ENCODE measurements at regions not wholly inside any gene's neighbourhood (a gene's known extent, or its start where the extent isn't known, plus 50 kb on each side); places are given as distances from the start of the nearest gene placed in this dataset.

DNA sequence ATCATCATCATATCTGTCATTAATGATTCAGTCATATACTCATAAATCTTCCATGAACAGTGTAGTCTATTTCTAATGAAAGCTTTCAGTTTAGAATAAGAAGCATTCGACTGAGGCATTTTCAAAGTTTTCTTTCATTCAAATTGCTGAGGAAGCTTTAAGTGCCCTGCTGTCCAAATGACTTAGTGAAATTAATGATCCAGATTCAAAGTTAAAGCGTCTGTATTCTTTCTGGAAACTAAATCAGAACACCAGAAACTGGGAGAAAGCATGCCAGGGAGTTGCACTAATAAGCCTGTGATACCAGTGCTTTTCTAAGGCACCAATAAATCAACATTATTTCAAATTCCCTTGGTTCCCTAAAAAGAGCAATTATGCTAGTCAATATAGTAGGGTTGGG is 367.8 kb upstream of the ANO5 start:
- DNase-seq (ENCODE audit: low spot score) = no peak

DNA sequence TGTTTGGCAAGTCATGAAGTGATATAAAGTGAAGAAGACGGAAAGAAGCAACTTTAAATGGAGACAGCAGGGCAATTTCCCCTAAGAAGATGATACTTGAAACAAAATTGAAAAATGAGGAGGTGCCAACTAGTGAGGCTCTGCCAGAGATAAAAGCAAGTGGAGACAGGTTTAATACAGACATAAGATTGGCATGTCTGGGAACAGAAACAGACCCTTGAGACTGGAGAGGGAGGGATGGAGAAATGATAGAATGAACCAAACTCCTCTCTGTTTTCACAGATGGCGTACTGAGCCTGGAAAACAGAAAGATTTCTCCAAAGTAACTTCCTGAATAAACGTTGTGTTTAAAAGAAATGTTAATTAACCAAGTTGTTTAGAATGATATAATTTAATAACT is 354.5 kb upstream of the ANO5 start:
- DNase-seq (ENCODE audit: low spot score) = no peak

DNA sequence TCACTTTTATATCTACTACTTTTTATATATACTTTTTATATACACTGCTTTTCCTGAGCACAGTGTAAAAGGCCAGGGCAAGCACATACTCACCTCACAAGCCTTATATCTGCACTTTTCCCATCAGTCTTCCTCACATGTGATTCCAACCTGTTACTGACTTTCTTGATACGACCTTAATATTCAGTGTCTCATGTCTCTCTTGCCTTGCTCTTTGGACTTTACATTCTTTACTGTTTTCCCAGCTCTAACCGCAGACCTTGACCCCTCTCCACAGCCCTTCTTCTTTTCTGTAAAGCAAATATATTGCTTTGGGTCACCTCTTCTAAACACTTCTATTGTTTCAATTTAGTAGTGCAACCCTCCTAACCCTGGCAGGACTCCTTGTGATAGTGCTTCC is 353.1 kb upstream of the ANO5 start:
- no peak for DNase-seq (ENCODE audit: low spot score)

DNA sequence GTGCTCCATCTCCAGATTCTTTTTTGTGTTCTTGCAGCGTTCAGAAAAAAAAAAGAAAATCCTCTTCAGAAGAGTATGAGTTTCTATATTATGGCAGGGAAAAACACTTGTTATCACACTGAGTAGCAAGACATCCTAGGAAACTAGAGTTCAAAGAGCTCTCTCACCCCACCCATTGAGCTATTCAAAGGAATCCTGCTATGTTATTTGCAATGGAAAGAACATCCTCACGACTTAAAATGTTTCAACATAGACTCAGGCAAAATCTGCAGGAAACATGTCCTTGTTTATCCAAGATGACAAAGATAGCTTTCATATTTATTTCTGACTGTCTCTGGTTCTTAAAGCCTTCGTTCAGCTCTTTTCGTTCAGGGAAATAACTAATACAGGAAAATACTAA is 331.6 kb upstream of the ANO5 start:
- DNase-seq (ENCODE audit: low spot score) = no peak

DNA sequence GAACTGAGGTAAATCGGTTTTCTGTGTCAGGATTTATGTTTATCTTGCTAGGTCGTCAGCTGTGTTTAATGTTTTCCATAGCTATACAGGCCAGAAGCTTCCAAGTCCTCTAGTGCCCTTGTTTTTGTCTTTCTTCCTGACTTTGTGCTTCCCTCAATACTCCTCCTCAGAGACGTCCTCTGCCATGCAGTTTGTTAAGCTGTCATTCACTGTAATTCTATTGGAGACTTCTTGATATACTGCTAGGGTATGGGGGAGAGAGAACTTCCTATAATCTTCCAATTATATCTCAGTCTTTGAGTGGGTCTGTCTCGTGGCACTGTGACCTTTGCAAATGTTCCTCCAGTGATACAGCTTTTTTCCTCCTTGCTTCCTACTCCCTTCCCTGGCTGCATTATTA is 327.3 kb upstream of the ANO5 start:
- DNase-seq (ENCODE audit: low spot score) = no peak

DNA sequence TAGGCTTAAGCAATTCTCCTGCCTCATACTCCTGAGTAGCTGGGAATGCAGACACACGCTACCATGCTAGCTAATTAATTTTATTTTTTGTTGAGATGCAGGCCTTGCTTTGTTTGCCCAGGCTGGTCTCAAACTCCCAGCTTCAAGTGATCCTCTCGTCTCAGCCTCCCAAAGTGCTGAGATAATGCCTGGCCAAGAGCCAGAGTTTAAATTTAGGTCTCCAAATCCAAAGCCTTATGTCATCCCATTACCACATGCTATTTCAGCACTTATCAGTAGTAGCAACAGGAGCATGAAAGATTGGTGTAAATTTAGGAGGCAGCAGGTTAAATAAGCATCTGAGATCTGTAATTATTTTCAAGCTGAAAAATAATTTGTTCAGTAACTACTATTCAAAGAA is 326.1 kb upstream of the ANO5 start:
- peak; percentile 7 for DNase-seq (ENCODE audit: low spot score)

DNA sequence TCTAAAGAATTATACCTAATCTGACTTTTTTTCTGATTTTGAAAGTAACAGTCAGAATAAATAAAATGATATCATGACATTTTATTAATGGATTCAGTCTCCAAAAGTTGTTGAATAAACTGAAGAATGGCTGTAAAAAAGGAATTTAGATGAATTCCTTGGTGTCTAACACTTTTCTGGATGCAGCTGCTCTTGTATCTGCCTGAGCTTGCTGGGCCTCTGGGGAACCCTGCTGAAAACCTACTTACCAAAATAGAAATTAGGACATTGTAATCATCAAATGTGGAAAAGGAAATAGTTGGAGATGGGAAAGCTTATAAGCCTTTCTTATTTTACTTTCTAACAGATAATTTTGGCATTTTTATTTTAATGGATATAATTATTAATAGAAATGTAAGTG is 315.7 kb upstream of the ANO5 start:
- DNase-seq (ENCODE audit: low spot score) = no peak

DNA sequence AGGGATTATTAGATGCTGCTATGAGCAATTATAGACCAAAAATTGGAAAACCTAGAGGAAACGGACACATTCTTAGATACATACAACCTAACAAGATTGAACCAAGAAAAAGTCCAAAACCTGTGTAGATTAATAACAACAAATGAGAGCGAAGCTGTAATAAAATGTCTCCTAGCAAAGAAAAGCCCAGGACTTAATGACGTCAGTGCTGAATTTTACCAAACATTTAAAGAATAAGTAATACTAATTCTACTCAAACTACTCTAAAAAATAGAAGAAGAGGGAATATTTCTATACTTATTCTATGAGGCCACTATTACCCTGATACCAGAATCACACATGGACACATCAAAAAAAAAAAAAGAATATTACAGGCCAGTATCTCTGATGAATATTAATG is 309.5 kb upstream of the ANO5 start:
- DNase-seq (ENCODE audit: low spot score) = no peak

DNA sequence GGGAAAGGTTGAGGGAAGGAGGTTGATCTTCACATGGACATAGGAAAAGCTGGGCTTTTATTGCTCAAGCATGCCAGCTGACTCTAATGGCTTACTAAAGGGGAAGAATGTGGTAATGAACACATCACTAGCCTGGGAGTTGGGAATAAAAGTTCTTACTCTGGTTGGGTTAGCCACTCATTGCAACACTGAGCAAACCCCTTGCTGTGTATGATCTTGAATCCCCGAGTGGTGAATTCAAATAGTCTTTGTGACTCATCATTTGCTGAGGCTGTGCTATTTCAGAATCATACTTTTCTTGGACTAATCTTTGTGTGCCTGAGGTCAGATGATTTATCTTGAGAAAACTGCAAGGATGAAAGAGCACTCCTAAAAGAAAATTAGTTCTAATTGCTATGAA is 304.1 kb upstream of the ANO5 start:
- peak; percentile 71 for DNase-seq (ENCODE audit: low spot score)

DNA sequence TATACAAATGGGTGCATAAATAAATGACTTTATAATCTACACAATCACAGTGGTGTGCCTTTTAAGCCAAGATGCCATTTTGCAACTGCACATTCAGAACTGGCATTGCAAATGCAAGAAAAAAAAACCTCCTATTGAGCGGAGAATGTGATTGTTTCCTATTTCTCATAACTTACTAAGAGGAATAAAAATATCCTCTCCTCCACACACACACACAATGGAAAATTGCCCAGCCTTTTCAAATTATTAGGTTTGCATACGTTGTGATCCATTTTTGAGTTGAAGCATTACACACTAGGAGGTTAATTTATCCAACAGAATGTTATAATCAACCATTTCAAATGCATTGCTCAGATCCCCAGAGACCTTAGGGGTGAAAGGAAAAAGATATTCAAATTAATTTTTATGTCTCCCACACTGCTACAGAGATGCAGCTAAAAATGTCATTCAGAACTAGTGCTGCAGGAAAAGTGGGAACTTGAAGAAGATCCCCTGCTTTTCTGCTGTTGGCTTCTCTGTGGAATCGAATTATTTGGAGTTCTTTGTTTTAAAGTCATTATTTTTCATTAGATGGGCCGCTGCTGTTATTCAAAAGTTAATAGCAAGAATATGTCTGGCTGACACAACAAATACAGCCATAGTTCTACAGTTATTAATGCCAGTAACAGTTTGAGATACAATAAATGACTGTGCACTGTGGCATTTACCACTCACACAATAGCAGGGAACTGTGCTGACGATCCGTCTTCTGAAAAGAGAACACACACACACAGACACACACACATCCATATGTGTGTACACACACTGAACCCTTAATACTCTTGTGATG is 299.9 kb upstream of the ANO5 start:
- DNase-seq (ENCODE audit: low spot score) = no peak

DNA sequence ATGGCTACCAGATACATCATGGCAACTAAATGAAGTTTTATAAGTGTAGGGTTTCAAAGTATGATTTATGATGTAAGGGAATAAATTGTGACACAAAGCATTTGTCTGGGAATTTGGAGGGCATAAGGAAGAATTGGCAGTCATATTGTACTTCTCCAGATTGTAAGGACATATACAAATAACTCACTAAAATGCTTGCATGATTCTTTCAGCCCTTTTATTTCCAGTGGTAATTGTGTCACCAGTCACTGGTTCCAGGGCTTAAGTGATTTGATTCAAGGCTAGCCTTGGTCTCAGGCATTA is 299.4 kb upstream of the ANO5 start:
- no peak for DNase-seq (ENCODE audit: low spot score)

DNA sequence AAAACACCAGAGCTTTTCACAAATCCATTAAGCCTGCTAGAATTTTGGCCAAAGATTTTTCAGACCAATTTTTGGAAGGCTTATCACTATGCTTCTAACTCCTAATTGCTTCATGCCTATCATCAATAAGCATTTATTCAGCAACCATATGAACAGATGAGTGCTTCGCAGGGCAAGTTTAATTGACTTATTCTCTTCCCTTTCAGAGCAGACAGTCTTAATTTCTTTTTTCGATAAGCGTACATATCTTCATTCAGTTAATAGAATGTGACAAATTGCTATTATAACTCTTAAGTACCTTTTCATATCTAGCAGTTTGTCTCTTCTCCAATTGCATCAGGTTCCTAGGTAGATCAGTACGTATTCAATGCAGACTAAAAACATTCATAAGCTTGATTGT is 298.4 kb upstream of the ANO5 start:
- DNase-seq (ENCODE audit: low spot score) = no peak

DNA sequence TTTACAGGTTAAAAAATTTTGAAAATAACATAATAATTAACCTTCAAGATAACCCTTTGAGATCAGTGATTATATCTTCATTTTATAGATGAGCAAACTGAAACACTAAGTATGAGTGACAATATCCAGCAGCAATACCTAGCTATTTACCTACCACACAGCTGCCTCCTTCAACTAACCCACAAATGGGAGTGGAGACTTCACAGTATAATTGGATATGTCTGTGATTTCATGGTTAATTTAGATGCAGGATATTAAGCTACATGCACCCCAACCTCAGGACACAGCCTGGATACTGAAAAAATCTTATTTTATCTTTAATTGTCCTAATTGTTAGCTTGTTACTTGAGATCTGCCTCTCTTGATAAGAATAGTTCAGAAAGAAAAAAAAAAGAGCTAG is 297.2 kb upstream of the ANO5 start:
- no peak for DNase-seq (ENCODE audit: low spot score)

DNA sequence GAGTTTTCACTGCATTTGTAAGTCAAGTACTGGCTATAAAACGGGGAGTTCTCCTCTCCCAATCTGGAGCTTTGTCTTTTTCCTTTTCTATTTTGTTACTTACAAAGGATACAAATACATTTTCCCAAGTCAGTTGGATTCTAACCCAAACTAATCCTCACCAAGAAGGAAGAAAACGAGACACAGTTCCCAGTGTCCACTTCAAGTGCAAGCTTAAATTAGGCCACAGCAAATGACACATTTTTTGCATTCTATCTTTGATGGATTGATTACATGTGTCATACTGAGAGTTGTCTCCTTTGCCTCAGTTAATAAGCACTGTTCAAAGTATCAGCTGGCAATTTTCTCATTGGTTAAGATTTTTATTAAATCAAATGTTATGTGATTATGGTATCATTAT is 296.7 kb upstream of the ANO5 start:
- DNase-seq (ENCODE audit: low spot score) = no peak

DNA sequence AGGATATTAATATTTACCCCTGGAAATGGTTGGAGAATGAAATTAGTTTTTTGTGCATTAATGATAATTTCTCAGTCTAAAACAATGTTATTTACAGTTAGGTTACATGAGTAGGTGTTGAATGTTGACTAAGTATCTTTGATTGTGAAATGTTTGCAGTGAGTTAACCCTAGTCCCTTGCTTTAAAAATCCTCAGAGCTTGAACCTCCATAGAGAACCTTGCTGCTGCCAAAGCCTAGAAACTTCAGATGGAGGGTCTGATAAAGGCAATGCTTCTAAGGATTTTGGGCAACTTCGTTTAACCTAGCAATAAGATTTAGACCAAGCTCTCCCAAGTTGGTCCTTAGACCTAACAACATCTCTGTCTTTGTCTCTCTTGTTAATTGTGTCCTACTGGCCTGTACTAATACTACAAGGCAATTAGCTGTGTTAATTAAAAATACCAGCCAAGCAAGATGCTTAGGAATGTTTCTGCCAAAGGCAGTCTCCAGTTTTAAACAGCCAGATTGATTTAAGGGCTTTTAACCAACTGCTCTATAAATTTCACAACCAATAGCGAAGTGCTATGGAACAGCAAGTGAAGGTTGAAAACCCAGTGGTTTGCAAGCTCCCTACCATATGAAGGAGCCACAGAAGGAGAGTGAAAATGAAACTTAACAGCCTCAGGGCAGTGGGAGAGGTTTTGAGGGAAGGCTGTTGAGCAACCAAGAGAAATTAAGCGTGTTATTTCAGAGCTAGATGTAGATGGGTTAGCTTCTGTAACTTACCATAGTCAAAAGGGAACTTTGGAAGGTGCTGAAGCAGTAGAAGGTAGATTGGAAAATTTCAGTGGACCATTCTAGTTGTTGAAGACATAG is 295.9 kb upstream of the ANO5 start:
- DNase-seq (ENCODE audit: low spot score) = peak; percentile 68

DNA sequence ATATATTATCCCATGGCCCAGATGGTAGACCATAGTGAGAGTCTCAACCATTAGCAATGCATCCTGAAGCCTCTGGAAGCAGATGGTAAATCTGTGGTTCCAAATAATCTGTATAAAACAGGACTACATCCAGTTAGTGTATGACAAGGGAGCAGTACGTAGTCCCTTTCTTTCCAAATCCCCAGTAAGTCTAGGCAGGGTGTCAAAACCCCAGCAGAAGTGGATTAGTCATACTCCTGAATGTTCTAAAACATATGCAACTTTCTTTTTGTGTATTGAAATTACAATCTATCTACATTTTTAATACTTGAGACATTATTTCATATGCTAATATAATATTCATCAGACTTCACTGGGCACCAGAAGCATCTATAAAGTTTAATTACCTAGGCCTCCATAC is 295.1 kb upstream of the ANO5 start:
- no peak for DNase-seq (ENCODE audit: low spot score)

DNA sequence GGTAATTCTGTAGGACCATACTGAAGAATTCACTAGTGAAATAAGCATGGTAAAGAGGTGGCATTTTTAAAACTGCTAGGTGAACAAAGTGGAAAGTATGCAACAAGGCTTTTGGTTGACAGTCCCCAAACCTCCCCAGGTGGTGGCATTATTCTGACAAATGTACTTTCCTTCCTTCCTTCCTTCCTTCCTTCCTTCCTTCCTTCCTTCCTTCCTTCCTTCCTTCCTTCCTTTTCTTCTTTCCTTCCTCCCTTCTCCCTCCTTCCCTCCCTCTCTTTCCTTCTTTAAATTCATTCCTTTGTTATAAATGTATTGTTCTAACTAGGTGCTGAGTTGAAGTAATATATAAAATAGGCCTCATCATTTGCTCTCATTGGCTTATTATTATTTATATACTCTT is 284.7 kb upstream of the ANO5 start:
- no peak for DNase-seq (ENCODE audit: low spot score)

DNA sequence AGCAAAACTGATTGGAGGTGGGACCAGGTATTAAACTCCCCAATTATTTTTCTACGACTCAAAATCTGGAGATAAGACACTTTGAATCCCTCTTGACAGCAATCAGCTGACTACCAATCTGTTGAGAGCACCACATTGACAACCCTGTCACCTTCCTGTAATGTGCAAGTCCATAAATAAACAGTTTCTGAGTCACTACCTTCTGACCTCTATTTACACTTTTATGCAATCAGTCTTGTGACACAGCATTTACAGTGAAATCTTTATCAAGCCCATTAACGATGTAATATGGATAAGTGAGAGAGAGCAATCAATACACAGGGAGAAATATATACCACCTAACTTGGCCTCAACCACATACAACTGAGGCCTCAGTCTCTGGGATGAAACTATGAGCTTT is 283.7 kb upstream of the ANO5 start:
- DNase-seq (ENCODE audit: low spot score) = peak; percentile 49

DNA sequence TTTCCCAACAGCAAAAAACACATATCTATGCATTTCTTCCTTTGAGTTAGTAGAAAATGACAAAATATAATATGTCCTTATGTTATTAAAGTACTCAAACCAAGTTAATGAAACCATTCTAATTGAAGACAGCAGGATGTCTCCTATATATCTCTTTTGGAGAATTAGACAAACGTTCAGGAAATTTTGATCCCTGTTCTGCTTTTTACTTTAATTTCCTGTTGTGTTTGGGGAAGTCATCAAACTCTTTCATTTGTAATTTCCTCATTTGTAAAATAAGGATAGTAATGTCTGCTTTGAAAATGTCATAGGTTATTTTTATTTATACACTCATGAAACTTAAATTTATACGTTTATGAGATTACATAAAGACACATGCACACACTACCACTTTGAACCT is 281.8 kb upstream of the ANO5 start:
- DNase-seq (ENCODE audit: low spot score) = no peak

DNA sequence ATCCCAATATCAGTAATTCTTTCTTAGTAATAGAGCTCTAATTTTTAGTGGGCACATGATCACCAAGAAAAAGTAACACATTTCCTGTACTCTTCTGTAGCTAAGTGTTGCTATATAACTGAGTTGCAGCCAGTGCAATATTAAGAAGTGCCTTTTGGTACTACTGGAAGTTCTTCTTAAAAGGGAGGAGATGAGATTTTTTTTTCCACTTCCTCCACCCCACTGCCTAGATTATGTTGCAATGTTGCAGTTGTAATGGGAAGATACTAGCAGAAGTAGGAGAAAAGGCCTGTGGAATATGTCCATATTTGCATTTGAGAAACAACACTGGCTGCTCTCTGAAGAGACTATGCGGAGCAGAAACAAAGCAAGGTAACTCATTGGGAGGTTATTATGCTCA is 280.6 kb upstream of the ANO5 start:
- no peak for DNase-seq (ENCODE audit: low spot score)

DNA sequence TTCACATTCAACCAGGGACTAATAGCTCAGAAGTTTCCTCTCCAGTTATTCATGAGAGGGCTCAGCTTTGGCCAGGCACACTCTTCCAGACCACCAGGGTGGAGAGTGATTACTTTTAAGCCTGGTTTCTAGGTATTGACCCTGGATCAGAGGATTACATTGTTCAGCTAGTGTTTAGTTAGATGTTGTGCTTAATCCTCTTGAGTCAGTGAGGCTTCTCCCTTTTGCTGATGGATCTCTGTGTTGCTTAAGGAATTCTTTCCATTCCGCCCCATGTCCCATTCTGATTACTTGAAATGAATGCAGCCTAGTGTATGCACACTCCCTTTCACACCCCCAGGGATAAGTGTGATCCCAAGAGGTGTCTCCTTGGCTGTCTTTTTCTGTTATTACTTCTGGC is 271.7 kb upstream of the ANO5 start:
- DNase-seq (ENCODE audit: low spot score) = no peak

DNA sequence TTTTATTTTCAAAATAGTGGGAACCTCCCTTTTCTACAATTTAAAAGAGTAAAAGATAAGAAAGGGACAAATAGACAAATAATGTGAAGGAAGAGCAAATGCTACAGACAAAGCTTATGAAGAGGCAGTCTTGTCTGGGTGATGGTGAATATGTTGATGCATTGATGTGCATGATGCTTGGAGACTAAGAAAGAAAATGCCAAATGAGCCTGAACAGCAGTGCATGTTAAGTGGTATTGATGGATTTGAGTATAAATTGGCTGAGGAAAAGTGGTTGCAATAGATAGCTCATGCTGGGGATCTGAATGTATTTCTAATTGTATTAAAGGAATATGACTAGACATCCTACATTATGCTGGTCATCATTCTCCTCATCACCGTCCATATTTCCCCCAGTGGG is 268.6 kb upstream of the ANO5 start:
- DNase-seq (ENCODE audit: low spot score) = no peak

DNA sequence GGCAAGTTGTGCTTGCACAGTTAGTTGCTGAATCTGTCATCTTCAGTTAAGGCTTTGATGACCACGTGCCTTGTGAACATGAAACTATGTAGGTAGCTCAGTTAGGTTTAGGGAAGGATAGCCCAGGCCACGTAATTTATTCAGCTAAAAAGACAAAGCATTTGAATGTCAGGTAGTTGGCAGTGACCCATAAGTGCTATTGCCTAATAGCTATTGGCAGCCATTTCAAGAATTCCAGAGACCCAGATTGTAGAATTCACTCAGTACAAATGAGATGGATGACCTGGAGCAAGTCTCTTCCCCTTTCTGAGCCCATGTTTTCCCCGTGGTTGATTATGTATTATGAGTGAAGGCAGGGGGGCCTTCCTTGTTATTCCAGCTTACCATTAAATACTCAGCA is 265.3 kb upstream of the ANO5 start:
- no peak for DNase-seq (ENCODE audit: low spot score)

DNA sequence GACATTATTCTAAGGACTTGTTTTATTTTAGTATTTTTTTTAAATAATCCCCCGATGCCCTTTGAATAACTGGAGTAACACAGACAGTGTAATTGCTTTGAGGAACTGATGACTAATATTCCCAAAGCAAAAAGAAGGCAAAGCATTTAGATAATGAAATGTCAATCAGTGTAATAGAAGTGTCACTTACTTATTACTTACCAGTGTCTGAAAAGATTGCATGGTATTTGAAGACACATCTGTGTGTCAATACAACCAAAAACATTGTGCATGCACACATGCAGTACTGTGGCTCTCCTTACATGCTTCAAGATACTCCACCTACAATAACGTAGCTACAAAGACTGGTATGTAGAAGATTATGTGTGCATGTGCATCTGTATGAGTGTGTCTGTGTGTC is 264.0 kb upstream of the ANO5 start:
- no peak for DNase-seq (ENCODE audit: low spot score)
